HEK293 (cell line): ENCODE measurements at regions not wholly inside any gene's neighbourhood (a gene's known extent, or its start where the extent isn't known, plus 50 kb on each side); places are given as distances from the start of the nearest gene placed in this dataset.

Source experiments
- SALL2 ChIP-seq: fragments of 450-650 bp; formaldehyde crosslinking; IDR thresholded peaks from 2 replicates; pipeline ENCODE4 v1.5.0; 2017; ENCODE audit warnings: missing biosample characterization, mild to moderate bottlenecking, missing genetic modification characterization, borderline replicate concordance
- ZNF302 ChIP-seq: fragments of 450-650 bp; formaldehyde crosslinking; IDR thresholded peaks from 2 replicates; pipeline ENCODE4 v1.5.1; 2016; ENCODE audit warnings: missing biosample characterization, missing genetic modification characterization, low read depth
- ZNF311 ChIP-seq: fragments of 450-650 bp; formaldehyde crosslinking; IDR thresholded peaks from 2 replicates; pipeline ENCODE4 v1.5.1; 2017; ENCODE audit warnings: missing biosample characterization, missing genetic modification characterization, borderline replicate concordance
- TF ChIP-seq, protein P1 (sequence below): fragments of 450-650 bp; formaldehyde crosslinking; IDR thresholded peaks from 2 replicates; pipeline ENCODE4 v1.5.1; 2016; ENCODE audit warnings: missing biosample characterization, missing genetic modification characterization

DNA sequence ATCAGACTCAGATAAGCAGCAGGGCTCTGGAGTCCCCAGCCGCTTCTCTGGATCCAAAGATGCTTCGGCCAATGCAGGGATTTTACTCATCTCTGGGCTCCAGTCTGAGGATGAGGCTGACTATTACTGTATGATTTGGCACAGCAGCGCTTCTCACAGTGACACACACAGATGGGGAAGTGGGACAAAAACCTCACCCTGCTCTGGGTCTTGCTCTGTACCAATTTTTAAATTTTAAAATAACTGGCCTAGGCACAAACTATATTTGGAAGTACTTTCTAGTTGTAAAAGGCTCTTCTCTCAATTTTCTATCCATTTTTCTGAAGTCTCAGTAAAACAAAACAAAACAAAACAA, 131.7 kb downstream of the VPREB1 start:
- TF ChIP-seq ZNF311 (tag by site-specific recombination) (no peak), ZNF302 (tag by site-specific recombination) (no peak), SALL2 (tag by site-specific recombination) (no peak)
- TF ChIP-seq, protein P1, sequence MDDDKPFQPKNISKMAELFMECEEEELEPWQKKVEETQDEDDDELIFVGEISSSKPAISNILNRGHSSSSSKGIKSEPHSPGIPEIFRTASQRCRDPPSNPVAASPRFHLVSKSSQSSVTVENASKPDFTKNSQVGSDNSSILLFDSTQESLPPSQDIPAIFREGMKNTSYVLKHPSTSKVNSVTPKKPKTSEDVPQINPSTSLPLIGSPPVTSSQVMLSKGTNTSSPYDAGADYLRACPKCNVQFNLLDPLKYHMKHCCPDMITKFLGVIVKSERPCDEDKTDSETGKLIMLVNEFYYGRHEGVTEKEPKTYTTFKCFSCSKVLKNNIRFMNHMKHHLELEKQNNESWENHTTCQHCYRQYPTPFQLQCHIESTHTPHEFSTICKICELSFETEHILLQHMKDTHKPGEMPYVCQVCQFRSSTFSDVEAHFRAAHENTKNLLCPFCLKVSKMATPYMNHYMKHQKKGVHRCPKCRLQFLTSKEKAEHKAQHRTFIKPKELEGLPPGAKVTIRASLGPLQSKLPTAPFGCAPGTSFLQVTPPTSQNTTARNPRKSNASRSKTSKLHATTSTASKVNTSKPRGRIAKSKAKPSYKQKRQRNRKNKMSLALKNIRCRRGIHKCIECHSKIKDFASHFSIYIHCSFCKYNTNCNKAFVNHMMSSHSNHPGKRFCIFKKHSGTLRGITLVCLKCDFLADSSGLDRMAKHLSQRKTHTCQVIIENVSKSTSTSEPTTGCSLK (tag by site-specific recombination) = no peak
